Mesothelial cell of epicardium (in vitro differentiated cells): ENCODE measurements at regions not wholly inside any gene's neighbourhood (a gene's known extent, or its start where the extent isn't known, plus 50 kb on each side); places are given as distances from the start of the nearest gene placed in this dataset.

Experiments
- DNase-seq, 2 experiments: peaks; one replicate each; pipeline ENCODE4 v3.0.0; 2021; ENCODE audit warnings: low spot score in 2 of 2; ENCODE audit not compliant: unreplicated experiment in 2 of 2
- H3K27ac Mint-ChIP-seq: 2 replicates; pipeline ENCODE4 v1.8.0; 2021; ENCODE audit warnings: mixed read lengths
- H3K27me3 Mint-ChIP-seq: 2 replicates; pipeline ENCODE4 v1.8.0; 2021; ENCODE audit warnings: low read depth, mixed read lengths
- H3K36me3 Mint-ChIP-seq: 2 replicates; pipeline ENCODE4 v1.8.0; 2021; ENCODE audit warnings: mixed read lengths
- H3K4me1 Mint-ChIP-seq: 2 replicates; pipeline ENCODE4 v1.8.0; 2021; ENCODE audit warnings: mixed read lengths
- H3K4me3 Mint-ChIP-seq: 2 replicates; pipeline ENCODE4 v1.8.0; 2021; ENCODE audit warnings: mild to moderate bottlenecking, moderate library complexity, mixed read lengths
- H3K9me3 Mint-ChIP-seq: 2 replicates; pipeline ENCODE4 v1.8.0; 2021; ENCODE audit warnings: mixed read lengths
- TF ChIP-seq, protein P1 (sequence below): fragments of 200-600 bp; sonication (generic); IDR thresholded peaks from one replicate; pipeline ENCODE4 v1.5.0; 2021; ENCODE audit warnings: antibody characterized with exemption; ENCODE audit not compliant: unreplicated experiment

DNA sequence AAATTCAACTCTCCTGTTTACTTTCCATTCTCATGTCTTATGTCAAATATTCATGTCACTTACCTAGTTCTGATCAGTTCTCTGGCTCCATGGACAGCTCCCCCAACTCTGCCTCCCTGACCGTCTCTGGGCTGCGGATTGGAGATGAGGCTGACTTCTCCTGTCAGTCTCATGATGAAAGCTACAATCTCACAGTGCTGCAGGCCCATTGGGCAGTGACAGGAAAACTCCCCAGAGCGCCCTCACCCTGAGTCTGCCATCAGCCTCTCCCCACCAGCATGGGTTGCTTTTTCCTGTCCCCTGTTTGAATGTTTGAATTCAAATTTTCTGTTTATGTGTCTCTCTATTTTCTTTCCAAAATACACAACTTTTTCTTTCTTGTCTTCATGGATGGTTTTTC, 63.8 kb upstream of the TOP3B start:
- Mint-ChIP-seq H3K27me3 (peaks cover 56% of the 10 kb centered on the region), H3K4me3 (no peak overlapping the region), H3K27ac (no peak overlapping the region), H3K4me1 (no peaks in the 10 kb centered on the region), H3K36me3 (no peaks in the 10 kb centered on the region), H3K9me3 (no peaks in the 10 kb centered on the region)
- TF ChIP-seq, protein P1, sequence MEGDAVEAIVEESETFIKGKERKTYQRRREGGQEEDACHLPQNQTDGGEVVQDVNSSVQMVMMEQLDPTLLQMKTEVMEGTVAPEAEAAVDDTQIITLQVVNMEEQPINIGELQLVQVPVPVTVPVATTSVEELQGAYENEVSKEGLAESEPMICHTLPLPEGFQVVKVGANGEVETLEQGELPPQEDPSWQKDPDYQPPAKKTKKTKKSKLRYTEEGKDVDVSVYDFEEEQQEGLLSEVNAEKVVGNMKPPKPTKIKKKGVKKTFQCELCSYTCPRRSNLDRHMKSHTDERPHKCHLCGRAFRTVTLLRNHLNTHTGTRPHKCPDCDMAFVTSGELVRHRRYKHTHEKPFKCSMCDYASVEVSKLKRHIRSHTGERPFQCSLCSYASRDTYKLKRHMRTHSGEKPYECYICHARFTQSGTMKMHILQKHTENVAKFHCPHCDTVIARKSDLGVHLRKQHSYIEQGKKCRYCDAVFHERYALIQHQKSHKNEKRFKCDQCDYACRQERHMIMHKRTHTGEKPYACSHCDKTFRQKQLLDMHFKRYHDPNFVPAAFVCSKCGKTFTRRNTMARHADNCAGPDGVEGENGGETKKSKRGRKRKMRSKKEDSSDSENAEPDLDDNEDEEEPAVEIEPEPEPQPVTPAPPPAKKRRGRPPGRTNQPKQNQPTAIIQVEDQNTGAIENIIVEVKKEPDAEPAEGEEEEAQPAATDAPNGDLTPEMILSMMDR, result no peak
- DNase-seq, result no peak

DNA sequence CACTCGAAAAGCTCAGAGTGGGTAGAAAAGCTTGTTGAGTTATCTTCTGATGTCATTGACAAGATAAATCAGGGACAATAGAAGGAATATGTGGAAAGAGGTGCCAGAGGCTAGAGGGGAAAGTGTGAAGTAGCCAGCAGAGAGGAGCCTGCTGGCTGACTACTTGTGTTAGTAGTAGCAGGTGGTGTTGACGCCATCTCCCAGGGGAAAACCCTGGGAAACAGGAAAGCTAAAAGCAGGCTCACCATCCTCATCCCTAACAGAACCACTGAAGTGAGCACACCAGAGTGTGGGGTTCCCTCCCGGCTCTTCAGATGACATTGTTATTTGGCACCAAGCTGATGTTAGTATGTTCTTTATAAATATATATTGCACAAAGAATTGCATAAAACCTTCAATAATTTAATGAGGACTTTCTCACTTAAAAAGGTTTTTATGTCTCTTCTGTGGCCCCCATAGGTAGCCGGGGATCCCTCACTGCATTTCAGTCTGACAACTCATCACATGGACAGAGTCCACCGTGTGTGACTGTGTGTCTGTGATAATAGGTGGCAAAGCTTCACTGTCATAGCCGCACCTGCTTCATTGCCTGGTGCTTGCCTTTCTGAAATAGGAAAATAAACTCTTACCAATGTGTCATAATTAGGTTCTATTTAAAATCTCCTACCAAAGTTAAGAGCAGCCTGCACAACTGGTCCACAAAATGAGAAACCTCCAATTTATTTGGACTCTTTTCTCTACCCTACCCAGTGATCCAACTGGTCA, 63.2 kb upstream of the TOP3B start:
- H3K9me3 Mint-ChIP-seq, result no peaks in the 10 kb centered on the region
- peaks cover 53% of the 10 kb centered on the region for H3K27me3 Mint-ChIP-seq
- no peaks in the 10 kb centered on the region for H3K36me3 Mint-ChIP-seq
- H3K4me3 Mint-ChIP-seq, result no peak overlapping the region
- DNase-seq, result no peak
- no peak overlapping the region for H3K27ac Mint-ChIP-seq
- H3K4me1 Mint-ChIP-seq, result no peaks in the 10 kb centered on the region
- TF ChIP-seq, protein P1, result no peak

DNA sequence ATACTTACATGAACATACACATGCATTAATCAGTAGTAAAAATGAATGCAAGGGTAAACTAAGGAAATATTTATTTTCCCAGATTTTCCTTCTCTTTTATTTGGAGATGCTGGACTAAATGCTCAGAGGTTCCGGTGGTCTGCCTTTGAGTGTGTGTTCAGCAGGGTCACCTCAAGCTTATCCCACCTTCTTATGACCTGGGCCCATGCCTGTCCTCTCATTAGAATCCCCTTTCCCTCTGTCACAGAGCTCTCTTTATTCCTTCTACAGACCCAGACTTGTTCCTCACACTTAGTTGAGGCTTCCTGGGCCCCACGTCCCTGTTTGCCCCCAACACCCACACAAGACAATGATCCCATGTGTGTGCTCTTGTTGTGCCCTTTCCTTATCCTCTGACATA, 61.6 kb upstream of the TOP3B start:
- Mint-ChIP-seq H3K9me3 (no peaks in the 10 kb centered on the region), H3K4me1 (no peaks in the 10 kb centered on the region), H3K36me3 (no peaks in the 10 kb centered on the region), H3K27ac (no peak overlapping the region), H3K4me3 (no peak overlapping the region), H3K27me3 (peaks cover 65% of the 10 kb centered on the region)
- DNase-seq, result no peak
- TF ChIP-seq, protein P1, result no peak

DNA sequence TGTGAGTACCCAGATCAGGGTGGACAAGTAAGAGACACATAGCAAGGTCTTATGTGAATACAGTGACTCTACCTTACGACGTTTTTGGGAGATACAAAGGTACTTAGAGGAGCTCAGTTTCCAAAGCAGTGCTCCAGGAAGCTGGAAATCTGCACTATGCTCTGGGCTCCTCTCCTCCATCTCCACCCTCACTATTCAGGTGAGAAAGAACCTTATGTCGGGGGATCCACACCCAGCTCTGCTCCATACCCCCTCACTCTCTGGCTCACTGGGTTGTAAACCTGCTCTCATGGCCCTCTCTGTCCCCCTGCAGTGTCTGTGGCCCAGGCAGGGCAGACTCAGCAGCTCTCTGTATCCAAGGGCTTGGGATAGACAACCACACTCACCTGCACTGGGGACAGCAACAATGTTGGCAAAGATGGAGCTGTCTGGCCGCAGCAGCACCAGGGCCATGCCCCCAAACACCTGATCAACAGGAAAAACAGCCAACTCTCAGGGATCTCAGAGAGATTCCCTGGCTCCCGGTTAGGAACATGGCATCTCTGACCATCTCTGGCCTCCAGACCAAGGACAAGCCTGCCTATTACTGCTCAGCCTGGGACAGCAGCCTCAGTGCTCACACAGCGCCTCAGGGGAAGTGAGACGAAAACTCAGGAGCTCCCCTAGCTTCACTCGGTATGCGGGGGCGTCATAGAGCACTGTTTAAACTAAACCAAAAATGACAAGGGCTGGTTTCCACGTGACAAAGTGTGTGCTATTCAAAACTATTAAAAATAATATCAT, 60.9 kb upstream of the TOP3B start:
- no peak for DNase-seq
- H3K9me3 Mint-ChIP-seq, result no peaks in the 10 kb centered on the region
- peaks cover 62% of the 10 kb centered on the region for H3K27me3 Mint-ChIP-seq
- TF ChIP-seq, protein P1, result no peak
- H3K4me3 Mint-ChIP-seq, result no peak overlapping the region
- no peaks in the 10 kb centered on the region for H3K4me1 Mint-ChIP-seq
- H3K27ac Mint-ChIP-seq, result no peak overlapping the region
- no peaks in the 10 kb centered on the region for H3K36me3 Mint-ChIP-seq

DNA sequence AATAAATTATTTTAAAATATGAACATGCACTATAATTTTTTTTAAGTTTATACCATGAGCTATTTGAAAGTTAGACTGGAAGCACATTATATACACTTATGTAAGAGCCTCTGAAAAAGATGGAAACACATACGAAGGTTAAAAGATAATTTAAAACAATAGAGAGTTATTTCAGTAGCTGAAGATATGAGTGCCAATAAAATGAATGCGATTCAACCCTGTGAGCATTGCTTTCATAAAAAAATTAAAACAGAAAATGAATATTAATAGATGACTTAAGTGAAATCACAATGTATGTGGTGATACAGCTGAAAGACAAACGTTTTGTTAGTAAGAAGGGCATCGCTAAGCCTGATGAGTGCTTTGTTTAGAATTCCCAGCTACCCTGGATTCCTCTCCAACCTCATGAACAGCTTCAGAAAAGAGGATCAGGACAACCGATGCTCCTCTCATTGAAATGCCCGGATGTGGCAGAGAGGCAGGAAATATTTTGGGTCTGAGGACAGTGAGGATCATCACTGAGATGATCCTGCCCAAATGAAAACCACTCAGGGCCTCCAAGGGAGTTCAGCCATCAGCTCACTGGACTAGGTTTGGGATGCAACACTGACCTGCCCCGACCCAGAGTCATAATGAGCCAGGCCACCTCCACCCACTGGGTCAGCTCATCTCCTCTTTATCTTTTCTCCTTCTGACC, 60.2 kb upstream of the TOP3B start:
- no peak for DNase-seq
- no peak overlapping the region for H3K4me3 Mint-ChIP-seq
- H3K36me3 Mint-ChIP-seq, result no peaks in the 10 kb centered on the region
- peaks cover 58% of the 10 kb centered on the region for H3K27me3 Mint-ChIP-seq
- H3K4me1 Mint-ChIP-seq, result no peaks in the 10 kb centered on the region
- TF ChIP-seq, protein P1, result no peak
- H3K27ac Mint-ChIP-seq, result no peak overlapping the region
- H3K9me3 Mint-ChIP-seq, result no peaks in the 10 kb centered on the region
